T-helper 9 cell (primary cell): ENCODE measurements at regions not wholly inside any gene's neighbourhood (a gene's known extent, or its start where the extent isn't known, plus 50 kb on each side); places are given as distances from the start of the nearest gene placed in this dataset.

Experiments
- DNase-seq: peaks from one replicate; pipeline ENCODE4 v3.0.0-alpha.2; 2020

DNA sequence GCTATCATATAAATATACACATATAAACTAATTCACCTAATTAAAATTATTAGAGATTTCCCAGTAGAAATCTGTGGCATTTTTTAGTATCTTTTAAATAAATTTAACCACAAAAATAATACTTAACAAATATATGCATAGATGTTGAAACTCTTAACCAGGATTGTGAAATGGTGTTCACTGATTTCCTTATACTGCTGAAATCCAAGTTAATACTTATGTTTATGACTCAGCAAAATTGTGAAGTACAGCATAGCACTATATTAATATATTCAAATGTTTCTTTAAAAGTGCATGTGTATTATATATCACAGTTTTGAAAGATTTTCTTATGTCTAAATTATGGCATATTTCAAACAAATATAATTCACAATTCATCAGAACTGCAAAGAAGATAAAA is 328.2 kb upstream of the MANEA start:
- DNase-seq: no peak

- no peak for DNase-seq
Measured at GRCh38 chr6:95249661-95250060, 327.7 kb upstream of the MANEA start.

- no peak for DNase-seq
Measured at GRCh38 chr6:95263840-95264239, 313.5 kb upstream of the MANEA start.

GRCh38 chr6:95266537-95267258 is 310.6 kb upstream of the MANEA start:
- DNase-seq: no peak

- no peak for DNase-seq
Measured at GRCh38 chr6:95274686-95275235, 302.6 kb upstream of the MANEA start.

DNA sequence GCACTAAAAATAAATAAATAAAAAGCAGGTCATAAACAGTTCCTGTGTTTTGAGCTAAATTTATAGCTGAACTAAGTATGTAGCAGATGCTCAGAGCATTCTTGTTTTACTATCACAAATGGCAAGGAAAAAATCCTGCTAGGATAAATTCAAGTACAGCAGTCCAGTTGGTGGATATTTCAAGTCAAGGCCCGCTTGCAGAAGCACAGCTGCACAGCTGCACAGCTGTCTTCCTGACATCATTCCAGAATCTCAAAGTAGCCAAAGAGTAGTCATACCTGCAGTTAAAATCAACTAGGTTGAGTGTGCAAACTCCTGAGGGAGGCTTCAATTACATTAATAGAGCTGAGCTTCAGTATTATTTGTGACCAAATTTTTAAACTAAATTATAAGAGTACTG is 297.7 kb upstream of the MANEA start:
- no peak for DNase-seq

DNA sequence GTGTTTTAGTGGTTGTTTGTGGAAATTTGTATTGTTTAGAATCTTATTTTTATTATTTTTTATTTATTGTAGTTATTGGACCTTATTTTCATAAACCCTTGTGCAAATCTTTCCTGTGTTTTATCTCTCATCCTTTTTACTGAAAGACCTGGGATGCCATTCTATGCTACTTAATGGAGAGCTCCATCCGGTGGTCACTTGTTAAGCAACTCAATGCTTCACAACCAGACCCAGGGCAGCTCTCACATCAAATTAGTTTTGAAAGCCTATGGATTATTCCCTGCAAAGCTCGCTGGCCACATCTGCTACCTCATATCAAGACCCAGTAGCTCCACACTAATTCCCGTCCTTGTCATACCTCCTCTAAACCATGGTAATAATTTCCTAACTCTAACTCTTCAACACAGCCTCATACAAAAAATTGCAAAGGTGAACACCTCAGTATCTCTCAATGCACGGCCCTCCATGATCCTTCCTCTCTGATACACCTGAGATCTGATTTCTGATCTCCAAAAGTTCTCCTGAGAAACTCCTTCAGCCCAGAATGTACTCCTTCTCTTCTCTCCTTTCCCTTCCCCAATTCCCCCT is 296.6 kb upstream of the MANEA start:
- DNase-seq: no peak

- no peak for DNase-seq
Measured at GRCh38 chr6:95285881-95286280, 291.5 kb upstream of the MANEA start.

DNA sequence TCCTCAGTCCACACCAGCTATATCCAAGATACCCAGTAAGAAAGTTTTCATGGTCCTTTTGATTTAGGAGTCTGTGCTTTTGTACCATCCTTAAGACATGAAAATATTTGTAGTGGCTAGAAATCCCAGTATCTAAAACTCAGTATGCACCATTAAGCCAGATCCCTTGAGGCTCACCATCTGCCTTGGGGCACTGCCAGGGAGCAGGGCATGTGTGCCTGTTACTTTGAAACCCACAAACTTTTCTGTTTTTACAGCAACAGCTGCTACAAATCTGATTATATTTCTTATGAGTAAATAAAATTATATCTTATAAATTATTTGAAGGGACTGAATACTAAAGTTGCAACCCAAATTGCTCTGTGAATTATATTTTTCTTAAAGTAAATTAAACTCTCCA is 290.5 kb upstream of the MANEA start:
- DNase-seq: no peak

- no peak for DNase-seq
Measured at GRCh38 chr6:95288251-95288650, 289.1 kb upstream of the MANEA start.

GRCh38 chr6:95292011-95292410 is 285.3 kb upstream of the MANEA start:
- DNase-seq: no peak

- no peak for DNase-seq
Measured at GRCh38 chr6:95293257-95293656, 284.1 kb upstream of the MANEA start.

DNA sequence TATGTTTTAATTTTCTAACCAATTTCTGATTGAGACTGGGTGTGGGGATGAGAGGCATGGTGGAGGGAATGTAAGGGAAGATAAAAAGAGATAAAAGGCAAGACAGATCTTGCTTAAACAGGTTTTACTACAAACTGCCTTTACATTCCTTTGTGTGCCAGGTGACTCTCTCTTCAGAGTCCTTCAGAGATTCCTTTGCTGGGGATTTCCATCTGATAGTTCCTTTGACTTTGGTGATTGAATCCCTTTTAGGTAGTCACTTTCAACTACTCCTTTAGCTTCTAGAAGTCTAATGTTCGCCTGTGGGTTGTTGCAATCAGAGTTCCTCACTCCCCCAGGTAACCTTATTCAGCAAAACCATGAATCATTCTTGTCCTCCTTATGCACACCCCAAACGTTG is 283.3 kb upstream of the MANEA start:
- no peak for DNase-seq

GRCh38 chr6:95309545-95309944 is 267.8 kb upstream of the MANEA start:
- DNase-seq: no peak

- no peak for DNase-seq
Measured at GRCh38 chr6:95318137-95318536, 259.2 kb upstream of the MANEA start.

DNA sequence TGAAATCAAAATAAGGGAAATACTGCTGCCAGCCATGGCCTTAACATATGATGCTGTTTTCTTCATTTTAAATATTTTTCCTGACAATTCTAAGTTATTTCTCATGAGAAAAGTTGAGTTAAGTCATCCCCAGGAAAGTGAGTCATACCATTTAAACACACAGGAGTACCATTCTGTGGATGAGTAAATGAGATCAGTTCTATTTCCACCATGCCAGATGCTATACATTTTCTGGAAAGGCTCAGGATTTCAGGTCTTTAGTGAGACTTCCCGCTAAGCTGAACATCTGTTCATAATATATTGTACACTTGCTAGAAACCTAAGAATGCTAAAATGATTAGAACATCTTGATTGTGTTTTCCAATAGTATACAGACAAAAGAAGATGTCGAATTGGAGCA is 256.2 kb upstream of the MANEA start:
- DNase-seq: no peak

DNA sequence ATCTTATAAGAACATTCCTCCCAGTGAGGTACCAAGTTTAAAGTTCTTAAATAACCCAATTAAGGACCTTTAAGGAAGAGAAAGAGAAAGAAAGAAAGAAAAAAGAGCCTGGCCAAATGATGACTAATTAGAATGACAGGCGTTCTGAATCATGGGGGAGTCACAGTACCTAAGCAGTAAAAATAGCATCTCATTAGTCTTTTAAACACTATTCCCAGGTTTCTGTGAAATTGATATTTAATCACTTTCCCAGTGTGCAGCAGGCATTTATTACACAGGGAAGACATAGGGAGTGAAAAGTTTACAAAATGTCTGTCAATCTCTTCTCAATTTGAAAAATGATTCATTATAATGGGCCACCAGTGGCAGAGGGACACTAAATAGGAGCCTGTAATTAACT is 251.4 kb upstream of the MANEA start:
- DNase-seq: no peak

DNA sequence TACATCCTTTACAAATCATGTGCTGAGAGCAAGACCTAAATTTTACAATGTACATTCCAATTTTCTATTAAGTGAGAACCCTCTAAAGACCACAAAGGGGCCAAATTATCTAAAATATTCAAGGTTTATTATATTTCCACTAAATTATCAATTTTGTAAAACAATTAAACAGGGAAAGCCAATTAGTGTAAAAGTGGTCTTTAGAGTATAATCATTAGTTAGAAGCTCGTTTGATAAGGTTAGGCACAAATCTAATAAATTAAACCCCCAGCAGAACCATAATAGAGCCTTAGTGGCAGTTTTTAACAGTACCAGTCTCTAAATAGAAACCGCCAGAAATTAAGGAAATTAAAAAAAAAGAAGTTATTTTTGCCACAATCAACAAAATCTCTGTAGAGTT is 249.1 kb upstream of the MANEA start:
- DNase-seq: no peak

DNA sequence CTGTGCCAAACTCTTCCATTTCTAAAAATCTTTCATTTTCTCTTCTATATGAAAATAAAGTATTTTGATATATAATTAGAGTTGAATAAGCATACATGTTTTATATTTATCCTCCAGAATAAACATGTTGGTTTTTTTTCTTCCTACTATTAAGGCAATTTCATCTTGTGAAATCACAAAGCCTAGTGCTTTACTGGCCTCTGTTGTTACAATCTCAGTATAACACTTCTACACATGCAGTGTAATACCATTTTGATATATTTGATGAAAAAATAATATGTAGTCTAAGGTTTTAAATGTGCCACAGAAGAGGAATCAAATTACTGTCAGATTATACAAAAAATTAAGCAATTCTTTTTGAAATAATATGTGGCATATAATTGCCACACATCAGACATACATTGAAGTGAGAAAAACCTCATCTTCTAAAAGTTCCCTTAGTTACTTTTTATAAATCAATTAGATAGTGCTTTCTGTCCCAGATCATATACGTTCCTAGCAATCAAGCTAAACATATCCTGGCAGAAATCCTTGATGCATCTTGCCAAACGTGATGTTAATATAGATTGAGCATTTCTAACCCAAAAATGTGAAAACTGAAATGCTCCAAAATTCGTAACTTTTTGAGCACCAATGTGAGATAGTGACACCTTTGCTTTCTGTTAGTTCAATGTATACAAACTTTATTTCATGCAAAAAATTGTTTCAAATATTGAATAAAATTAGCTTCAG is 225.1 kb upstream of the MANEA start:
- no peak for DNase-seq

GRCh38 chr6:95354551-95354950 is 222.8 kb upstream of the MANEA start:
- no peak for DNase-seq

DNA sequence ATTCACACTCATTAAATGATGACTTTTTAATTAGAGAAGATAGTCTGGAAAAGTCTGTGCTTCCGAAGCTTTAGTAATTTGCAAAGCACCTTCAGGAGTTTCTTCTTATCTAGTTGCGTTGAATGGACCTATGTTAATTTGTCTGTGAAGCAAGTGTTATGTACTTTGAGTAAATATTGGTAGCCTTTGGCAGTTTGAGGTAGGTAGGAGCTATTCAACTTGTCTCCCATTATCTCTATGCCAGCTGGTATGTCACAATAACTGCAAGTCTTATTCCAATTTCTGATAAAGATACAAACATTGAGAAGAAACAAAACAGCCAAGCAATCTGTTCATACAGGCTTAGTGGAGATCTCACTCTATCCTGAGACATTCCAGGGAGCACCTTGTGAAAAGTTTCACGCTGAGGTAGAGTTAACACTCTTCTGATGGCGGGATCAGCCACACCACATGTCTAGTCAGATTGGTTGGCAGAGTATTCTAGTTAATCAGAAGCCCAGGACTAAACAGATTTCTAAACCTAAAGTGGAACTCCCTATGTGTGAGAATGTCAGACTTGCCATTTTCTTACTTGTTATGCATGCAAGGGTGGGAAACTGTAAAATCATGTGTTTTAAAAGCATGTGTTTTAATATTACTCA is 219.8 kb upstream of the MANEA start:
- DNase-seq: no peak

DNA sequence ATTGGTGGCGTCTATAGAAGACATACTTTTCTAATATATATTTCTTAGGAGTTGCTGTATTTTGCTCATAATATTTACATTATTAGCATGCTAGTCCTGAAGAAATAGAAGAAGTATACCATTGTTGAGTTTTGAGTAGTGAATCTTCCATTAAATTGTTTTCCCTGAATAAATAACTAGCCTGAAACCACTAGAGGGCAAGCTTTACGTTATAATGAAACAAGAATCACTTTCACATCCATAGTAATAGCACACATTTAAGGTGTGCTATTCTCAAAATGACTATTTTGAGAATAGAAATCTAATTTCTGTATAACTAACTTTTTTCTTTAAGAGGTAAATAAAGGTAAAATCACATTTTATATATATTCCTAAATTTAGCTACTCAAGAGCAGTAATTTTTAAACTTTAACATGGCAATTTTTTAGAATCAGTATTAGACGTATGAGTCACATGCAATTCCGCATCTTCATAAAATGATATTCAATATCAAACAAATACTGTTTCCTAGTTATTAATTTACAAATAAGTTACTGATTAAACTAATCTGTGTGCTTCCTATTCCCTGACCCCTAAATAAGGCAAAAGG is 213.2 kb upstream of the MANEA start:
- DNase-seq: no peak

- no peak for DNase-seq
Measured at GRCh38 chr6:95365454-95365853, 211.9 kb upstream of the MANEA start.
